ENCODE measurements at regions not wholly inside any gene's neighbourhood (a gene's known extent, or its start where the extent isn't known, plus 50 kb on each side); places are given as distances from the start of the nearest gene placed in this dataset.

GRCh38 chr3:67832817-67833216 is 178.4 kb upstream of the SUCLG2 start:
- Histone ChIP-seq H3K27ac (ENCODE audit: low read depth in 2 of 2, low read length in 1 of 2) (no peak overlapping the region), H3K79me2 (ENCODE audit: insufficient read depth) (no peaks in the 10 kb centered on the region), H3K4me1 (ENCODE audit: control insufficient read depth in 1 of 2, insufficient read depth in 2 of 2, low read depth in 1 of 2, low read length in 1 of 2) (no peaks in the 10 kb centered on the region), H3K4me2 (no peak overlapping the region), H4K20me1 (ENCODE audit: insufficient read depth) (no peaks in the 10 kb centered on the region), H3K4me3 (ENCODE audit: low read depth in 2 of 2, low read length in 1 of 2) (no peak overlapping the region), H3K36me3 (replicated peaks in 1 of 2; ENCODE audit: control insufficient read depth in 1 of 2, insufficient read depth in 2 of 2, low read length in 1 of 2) (no peaks in the 10 kb centered on the region), H3K9me2 (no peaks in the 10 kb centered on the region), H3K9me3 (0 out of 2 replicates have a peak, but pooled peaks cover 3% of the 10 kb centered on the region), H2AFZ (ENCODE audit: low read depth) (no peak overlapping the region), H3K27me3 (ENCODE audit: insufficient read depth) (no peaks in the 10 kb centered on the region), H3F3A (replicated peaks; ENCODE audit: insufficient read depth) (no peaks in the 10 kb centered on the region), H3K9ac (no peak overlapping the region)
- no peak for TF ChIP-seq MAX (IDR thresholded peaks at IDR 0.05; ENCODE audit: low read depth)
- no peak for TF ChIP-seq GATA2 (CRISPR knock-in tag; IDR thresholded peaks at IDR 0.05)
- no peak for TF ChIP-seq SMC3 (IDR thresholded peaks at IDR 0.05; ENCODE audit: low read depth, low read length)
- no peak for TF ChIP-seq NFIC (IDR thresholded peaks at IDR 0.05; ENCODE audit: borderline replicate concordance)
- no peak for TF ChIP-seq TCF12 (IDR thresholded peaks at IDR 0.05)
- TF ChIP-seq NRF1 (IDR thresholded peaks at IDR 0.05; ENCODE audit: low read depth, low read length): no peak
- no peak for TF ChIP-seq EP300 (IDR thresholded peaks at IDR 0.05; ENCODE audit: borderline replicate concordance in 1 of 2, low read depth in 1 of 2, low read length in 1 of 2)
- no peak for TF ChIP-seq IRF3 (IDR thresholded peaks at IDR 0.05; ENCODE audit: low read depth, low read length)
- no peak for TF ChIP-seq USF2 (IDR thresholded peaks at IDR 0.05; ENCODE audit: borderline replicate concordance, low read depth, low read length)
- TF ChIP-seq TAF1 (IDR thresholded peaks at IDR 0.05; ENCODE audit: borderline replicate concordance, low read depth, low read length): no peak
- TF ChIP-seq FOXM1 (IDR thresholded peaks at IDR 0.05; ENCODE audit: low read depth): no peak
- ChIA-PET POLR2A (no interaction called here), CTCF (no interaction called here)
- WGBS (ENCODE audit: low lambda C conversion rate): 0% methylated on average over 1 of the region's 1 CpG
- no peak for DNase-seq

GRCh38 chr3:67831262-67831661 is 176.8 kb upstream of the SUCLG2 start:
- CTCF ChIA-PET: no interaction called here

More at GRCh38 chr3:67831262-67831661, 176.8 kb upstream of the SUCLG2 start:
- Histone ChIP-seq H3K4me1 (ENCODE audit: control insufficient read depth in 1 of 2, insufficient read depth in 2 of 2, low read depth in 1 of 2, low read length in 1 of 2) (no peaks in the 10 kb centered on the region), H3K4me3 (ENCODE audit: low read depth in 2 of 2, low read length in 1 of 2) (no peak overlapping the region), H3K9me3 (0 out of 2 replicates have a peak, but pooled peaks cover 3% of the 10 kb centered on the region), H3K9me2 (no peaks in the 10 kb centered on the region), H3K36me3 (replicated peaks in 1 of 2; ENCODE audit: control insufficient read depth in 1 of 2, insufficient read depth in 2 of 2, low read length in 1 of 2) (no peaks in the 10 kb centered on the region), H3K27ac (ENCODE audit: low read depth in 2 of 2, low read length in 1 of 2) (no peak overlapping the region), H3K9ac (no peak overlapping the region), H2AFZ (ENCODE audit: low read depth) (no peak overlapping the region), H4K20me1 (ENCODE audit: insufficient read depth) (no peaks in the 10 kb centered on the region), H3K27me3 (ENCODE audit: insufficient read depth) (no peaks in the 10 kb centered on the region), H3F3A (replicated peaks; ENCODE audit: insufficient read depth) (no peaks in the 10 kb centered on the region), H3K79me2 (ENCODE audit: insufficient read depth) (no peaks in the 10 kb centered on the region), H3K4me2 (no peak overlapping the region)
- TF ChIP-seq NRF1 (IDR thresholded peaks at IDR 0.05; ENCODE audit: low read depth, low read length): no peak
- TF ChIP-seq USF2 (IDR thresholded peaks at IDR 0.05; ENCODE audit: borderline replicate concordance, low read depth, low read length): no peak
- no peak for TF ChIP-seq NFIC (IDR thresholded peaks at IDR 0.05; ENCODE audit: borderline replicate concordance)
- TF ChIP-seq FOXJ3 (CRISPR knock-in tag; IDR thresholded peaks at IDR 0.05): no peak
- no peak for TF ChIP-seq MEF2A (IDR thresholded peaks at IDR 0.05; ENCODE audit: borderline replicate concordance, low read depth)
- no peak for TF ChIP-seq CHD2 (IDR thresholded peaks at IDR 0.05; ENCODE audit: low read length, partially characterized antibody)
- TF ChIP-seq RXRA (IDR thresholded peaks at IDR 0.05; ENCODE audit: borderline replicate concordance, low read depth): no peak
- no peak for DNase-seq
- POLR2A ChIA-PET: no interaction called here
- WGBS (ENCODE audit: low lambda C conversion rate): 10% methylated on average over 2 of the region's 3 CpGs
